ENCODE measurements at regions not wholly inside any gene's neighbourhood (a gene's known extent, or its start where the extent isn't known, plus 50 kb on each side); places are given as distances from the start of the nearest gene placed in this dataset.

DNA sequence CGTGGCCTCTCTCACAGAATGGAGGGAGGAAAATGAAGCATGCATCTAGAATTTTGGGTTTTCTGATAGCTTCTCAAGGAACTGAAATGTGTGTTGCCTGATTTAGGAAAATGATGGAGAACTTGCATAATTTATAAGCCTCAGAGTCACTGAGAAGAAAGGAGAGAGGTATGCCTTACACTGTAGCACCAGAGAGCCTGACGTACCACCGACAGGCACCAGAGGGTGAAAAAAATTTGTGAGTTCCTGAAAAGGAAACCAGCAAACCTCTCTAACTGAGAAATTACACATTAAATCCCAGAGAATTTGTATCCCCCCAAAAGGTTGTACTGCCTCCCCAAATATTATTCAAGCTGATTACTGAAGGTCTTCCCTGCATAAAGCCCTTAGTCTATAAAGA lies 915.3 kb upstream of the SLITRK6 start (continued):
- TF ChIP-seq IRF1 (CRISPR knock-in tag; IDR thresholded peaks at IDR 0.05) (no peak), ZNF423 (CRISPR knock-in tag; IDR thresholded peaks at IDR 0.05) (no peak), NR2C2 (CRISPR knock-in tag; IDR thresholded peaks at IDR 0.05) (no peak), RELA (CRISPR knock-in tag; IDR thresholded peaks at IDR 0.05; ENCODE audit: borderline replicate concordance) (no peak), STAT6 (CRISPR knock-in tag; conservative IDR thresholded peaks at IDR 0.05; ENCODE audit: low read depth) (no peak), USF1 (CRISPR knock-in tag; IDR thresholded peaks at IDR 0.05) (no peak), ATF3 (CRISPR knock-in tag; conservative IDR thresholded peaks at IDR 0.05) (no peak), E2F4 (CRISPR knock-in tag; IDR thresholded peaks at IDR 0.05; ENCODE audit: borderline replicate concordance, low read depth) (no peak)
- TF ChIP-seq, protein P1, sequence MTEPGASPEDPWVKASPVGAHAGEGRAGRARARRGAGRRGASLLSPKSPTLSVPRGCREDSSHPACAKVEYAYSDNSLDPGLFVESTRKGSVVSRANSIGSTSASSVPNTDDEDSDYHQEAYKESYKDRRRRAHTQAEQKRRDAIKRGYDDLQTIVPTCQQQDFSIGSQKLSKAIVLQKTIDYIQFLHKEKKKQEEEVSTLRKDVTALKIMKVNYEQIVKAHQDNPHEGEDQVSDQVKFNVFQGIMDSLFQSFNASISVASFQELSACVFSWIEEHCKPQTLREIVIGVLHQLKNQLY (CRISPR knock-in tag; IDR thresholded peaks at IDR 0.05), result no peak

DNA sequence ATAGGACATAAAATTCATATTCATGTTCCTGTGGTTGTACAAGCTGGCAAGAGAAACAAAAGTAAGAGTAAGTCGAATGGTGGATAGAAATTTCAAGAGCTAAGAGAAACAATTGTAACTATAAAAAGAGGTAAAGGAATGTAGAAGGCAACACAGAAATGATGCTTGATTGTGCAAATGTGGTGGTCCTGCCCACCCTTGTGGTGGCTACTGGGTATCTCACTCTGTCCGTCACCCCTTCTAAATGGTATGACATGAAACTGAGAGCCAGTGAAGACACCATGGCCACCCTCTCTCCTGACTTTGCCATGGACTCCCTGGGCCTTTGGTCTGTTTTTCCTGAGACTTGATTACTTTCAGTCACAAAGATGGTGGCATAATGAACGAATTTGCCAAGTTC lies 925.9 kb upstream of the SLITRK6 start:
- no peaks in the 10 kb centered on the region for H3K27me3 Mint-ChIP-seq (ENCODE audit: low read depth)
- H3K9me3 Mint-ChIP-seq, result peaks cover 7% of the 10 kb centered on the region
- no peak overlapping the region for H3K27ac Mint-ChIP-seq
- peak; percentile 100 for ATAC-seq
- no peaks in the 10 kb centered on the region for H3K4me1 Mint-ChIP-seq
- no peaks in the 10 kb centered on the region for H3K36me3 Mint-ChIP-seq
- CTCF ChIA-PET, result no interaction called here
- TF ChIP-seq, protein P2, sequence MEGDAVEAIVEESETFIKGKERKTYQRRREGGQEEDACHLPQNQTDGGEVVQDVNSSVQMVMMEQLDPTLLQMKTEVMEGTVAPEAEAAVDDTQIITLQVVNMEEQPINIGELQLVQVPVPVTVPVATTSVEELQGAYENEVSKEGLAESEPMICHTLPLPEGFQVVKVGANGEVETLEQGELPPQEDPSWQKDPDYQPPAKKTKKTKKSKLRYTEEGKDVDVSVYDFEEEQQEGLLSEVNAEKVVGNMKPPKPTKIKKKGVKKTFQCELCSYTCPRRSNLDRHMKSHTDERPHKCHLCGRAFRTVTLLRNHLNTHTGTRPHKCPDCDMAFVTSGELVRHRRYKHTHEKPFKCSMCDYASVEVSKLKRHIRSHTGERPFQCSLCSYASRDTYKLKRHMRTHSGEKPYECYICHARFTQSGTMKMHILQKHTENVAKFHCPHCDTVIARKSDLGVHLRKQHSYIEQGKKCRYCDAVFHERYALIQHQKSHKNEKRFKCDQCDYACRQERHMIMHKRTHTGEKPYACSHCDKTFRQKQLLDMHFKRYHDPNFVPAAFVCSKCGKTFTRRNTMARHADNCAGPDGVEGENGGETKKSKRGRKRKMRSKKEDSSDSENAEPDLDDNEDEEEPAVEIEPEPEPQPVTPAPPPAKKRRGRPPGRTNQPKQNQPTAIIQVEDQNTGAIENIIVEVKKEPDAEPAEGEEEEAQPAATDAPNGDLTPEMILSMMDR (IDR thresholded peaks at IDR 0.05), result peak; percentile 33
- TF ChIP-seq, protein P3, sequence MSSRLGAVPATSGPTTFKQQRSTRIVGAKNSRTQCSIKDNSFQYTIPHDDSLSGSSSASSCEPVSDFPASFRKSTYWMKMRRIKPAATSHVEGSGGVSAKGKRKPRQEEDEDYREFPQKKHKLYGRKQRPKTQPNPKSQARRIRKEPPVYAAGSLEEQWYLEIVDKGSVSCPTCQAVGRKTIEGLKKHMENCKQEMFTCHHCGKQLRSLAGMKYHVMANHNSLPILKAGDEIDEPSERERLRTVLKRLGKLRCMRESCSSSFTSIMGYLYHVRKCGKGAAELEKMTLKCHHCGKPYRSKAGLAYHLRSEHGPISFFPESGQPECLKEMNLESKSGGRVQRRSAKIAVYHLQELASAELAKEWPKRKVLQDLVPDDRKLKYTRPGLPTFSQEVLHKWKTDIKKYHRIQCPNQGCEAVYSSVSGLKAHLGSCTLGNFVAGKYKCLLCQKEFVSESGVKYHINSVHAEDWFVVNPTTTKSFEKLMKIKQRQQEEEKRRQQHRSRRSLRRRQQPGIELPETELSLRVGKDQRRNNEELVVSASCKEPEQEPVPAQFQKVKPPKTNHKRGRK (CRISPR knock-in tag; IDR thresholded peaks at IDR 0.05; ENCODE audit: borderline replicate concordance), result no peak
- H3K4me3 Mint-ChIP-seq, result no peak overlapping the region
- DNase-seq (ENCODE audit: low spot score), result peak; percentile 28
- POLR2A ChIA-PET, result no interaction called here

GRCh38 chr13:86729206-86729605 lies 930.0 kb upstream of the SLITRK6 start:
- ChIA-PET POLR2A (no interaction called here), CTCF (no interaction called here)
- no peaks in the 10 kb centered on the region for H3K36me3 Mint-ChIP-seq
- no peaks in the 10 kb centered on the region for H3K9me3 Mint-ChIP-seq
- no peak overlapping the region for H3K27ac Mint-ChIP-seq
- no peak overlapping the region for H3K4me3 Mint-ChIP-seq
- H3K4me1 Mint-ChIP-seq, result no peaks in the 10 kb centered on the region
- no peaks in the 10 kb centered on the region for H3K27me3 Mint-ChIP-seq (ENCODE audit: low read depth)
- no peak for ATAC-seq
- DNase-seq (ENCODE audit: low spot score), result no peak
- no peak for TF ChIP-seq JUN (CRISPR knock-in tag; IDR thresholded peaks at IDR 0.05)
- TF ChIP-seq GTF2I (CRISPR knock-in tag; conservative IDR thresholded peaks at IDR 0.05), result no peak
- no peak for TF ChIP-seq JAZF1 (CRISPR knock-in tag; IDR thresholded peaks at IDR 0.05)
- TF ChIP-seq TCF7 (CRISPR knock-in tag; IDR thresholded peaks at IDR 0.05; ENCODE audit: low read depth), result no peak
- TF ChIP-seq, protein P1 (CRISPR knock-in tag; IDR thresholded peaks at IDR 0.05), result no peak
- TF ChIP-seq RELA (CRISPR knock-in tag; IDR thresholded peaks at IDR 0.05; ENCODE audit: borderline replicate concordance), result no peak
- no peak for TF ChIP-seq AFF4 (CRISPR knock-in tag; IDR thresholded peaks at IDR 0.05; ENCODE audit: borderline replicate concordance)

All from WTC11 (cell line).